Thyroid gland (tissue), 4 donors: ENCODE measurements at regions not wholly inside any gene's neighbourhood (a gene's known extent, or its start where the extent isn't known, plus 50 kb on each side); places are given as distances from the start of the nearest gene placed in this dataset.

Experiments
- DNase-seq, 2 donors: peaks; one replicate each; pipeline ENCODE4 v3.0.0-alpha.2; 2019
- H3K27ac ChIP-seq, 3 donors: fragments of 200-600 bp; sonication (generic); 1 replicate in 2 of 3; 2 replicates in 1 of 3; pipeline ENCODE4 v1.5.1; 2016 to 2019; ENCODE audit warnings: mild to moderate bottlenecking in 1 of 3, moderate library complexity in 1 of 3
- H3K27me3 ChIP-seq: fragments of 200-600 bp; sonication (generic); one replicate; pipeline ENCODE4 v1.5.1; 2019
- H3K36me3 ChIP-seq, 2 donors: fragments of 200-600 bp; sonication (generic); one replicate each; pipeline ENCODE4 v1.5.1; 2016 to 2019
- H3K4me1 ChIP-seq, 2 donors: fragments of 200-600 bp; sonication (generic); one replicate each; pipeline ENCODE4 v1.5.1; 2017 to 2019
- H3K4me3 ChIP-seq, 3 donors: fragments of 200-600 bp; sonication (generic); replicated peaks in 1 of 3; 1 replicate in 2 of 3; 2 replicates in 1 of 3; pipeline ENCODE4 v1.5.1; 2016; ENCODE audit warnings: mild to moderate bottlenecking in 1 of 3
- H3K9me3 ChIP-seq: fragments of 200-600 bp; sonication (generic); one replicate; pipeline ENCODE4 v1.5.1; 2017
- CTCF ChIP-seq, 6 experiments: fragments of 200-600 bp in 3 of 6; fragments of 450-650 bp in 3 of 6; sonication (generic) in 3 of 6; IDR thresholded peaks; one replicate each; pipeline ENCODE4 v1.5.1; 2016 to 2019; ENCODE audit warnings: antibody characterized with exemption in 6 of 6, mild to moderate bottlenecking in 2 of 6, inconsistent platforms in 1 of 6, moderate library complexity in 1 of 6
- POLR2A ChIP-seq, 2 donors: fragments of 450-650 bp; IDR thresholded peaks; one replicate each; pipeline ENCODE4 v1.6.1; 2017; ENCODE audit warnings: antibody characterized with exemption in 2 of 2, mild to moderate bottlenecking in 2 of 2, moderate library complexity in 1 of 2
- WGBS, 2 donors: methylation state at CpG; one replicate each; pipeline ENCODE4 v1.1.5; 2017; 5-methylcytosine and 5-hydroxymethylcytosine counted together
- intact Hi-C: fragments of 100-400 bp; cut with DNase I; formaldehyde crosslinking; loops from one replicate; pipeline ENCODE4 v1.15.1; 2023

GRCh38 chr12:126591533-126591932, 1526.3 kb downstream of the AACS start:
- DNase-seq, result no peak
- Histone ChIP-seq H3K27me3 (no peaks in the 10 kb centered on the region), H3K36me3 (no peaks in the 10 kb centered on the region), H3K4me1 (no peaks in the 10 kb centered on the region), H3K4me3 (no peak overlapping the region), H3K9me3 (no peaks in the 10 kb centered on the region), H3K27ac (no peak overlapping the region)
- 42 to 58% methylated on average over 2 of the region's 2 CpGs for WGBS, 2 donors
- intact Hi-C loops, result no loop called here
- no peak for TF ChIP-seq POLR2A (IDR thresholded peaks at IDR 0.05)
- TF ChIP-seq CTCF (IDR thresholded peaks at IDR 0.05), result no peak

GRCh38 chr12:126601184-126602170, 1536.2 kb downstream of the AACS start:
- Histone ChIP-seq H3K27me3 (no peaks in the 10 kb centered on the region), H3K36me3 (no peaks in the 10 kb centered on the region), H3K27ac (no peak overlapping the region), H3K4me3 (no peak overlapping the region), H3K4me1 (no peaks in the 10 kb centered on the region), H3K9me3 (no peaks in the 10 kb centered on the region)
- intact Hi-C loops, result no loop called here
- no peak for DNase-seq
- TF ChIP-seq POLR2A (IDR thresholded peaks at IDR 0.05) (no peak), CTCF (IDR thresholded peaks at IDR 0.05) (no peak)
- 67% methylated on average over 5 of the region's 5 CpGs for WGBS, 2 donors

- TF ChIP-seq CTCF (IDR thresholded peaks at IDR 0.05), result no peak
- intact Hi-C loops, result no loop called here
Measured at GRCh38 chr12:126602612-126603011, 1537.4 kb downstream of the AACS start.

GRCh38 chr12:126607157-126607556, 1541.9 kb downstream of the AACS start:
- DNase-seq, result no peak
- intact Hi-C loops, result no loop called here
- Histone ChIP-seq H3K27ac (no peak overlapping the region), H3K4me3 (no peak overlapping the region), H3K36me3 (no peaks in the 10 kb centered on the region), H3K27me3 (no peaks in the 10 kb centered on the region), H3K4me1 (no peaks in the 10 kb centered on the region), H3K9me3 (no peaks in the 10 kb centered on the region)
- TF ChIP-seq CTCF (IDR thresholded peaks at IDR 0.05), result no peak
- TF ChIP-seq POLR2A (IDR thresholded peaks at IDR 0.05), result no peak
- WGBS, 2 donors, result 38 to 54% methylated on average over 1 of the region's 1 CpG

More at GRCh38 chr12:126602612-126603011, 1537.4 kb downstream of the AACS start:
- Histone ChIP-seq H3K36me3 (no peaks in the 10 kb centered on the region), H3K27me3 (no peaks in the 10 kb centered on the region), H3K4me1 (no peaks in the 10 kb centered on the region), H3K27ac (no peak overlapping the region), H3K9me3 (no peaks in the 10 kb centered on the region), H3K4me3 (no peak overlapping the region)
- WGBS, 2 donors, result 70 to 76% methylated on average over 7 of the region's 7 CpGs
- DNase-seq, result no peak

- Histone ChIP-seq H3K4me1 (no peaks in the 10 kb centered on the region), H3K27ac (no peak overlapping the region)
Measured at GRCh38 chr12:126607867-126608266, 1542.6 kb downstream of the AACS start.

More at GRCh38 chr12:126607867-126608266, 1542.6 kb downstream of the AACS start:
- TF ChIP-seq POLR2A (IDR thresholded peaks at IDR 0.05), result no peak
- TF ChIP-seq CTCF (IDR thresholded peaks at IDR 0.05), result no peak
- intact Hi-C loops, result no loop called here
- H3K4me3 ChIP-seq, result no peak overlapping the region
- no peaks in the 10 kb centered on the region for H3K27me3 ChIP-seq
- no peak for DNase-seq
- no peaks in the 10 kb centered on the region for H3K9me3 ChIP-seq
- 20 to 23% methylated on average over 1 of the region's 1 CpG for WGBS, 2 donors
- no peaks in the 10 kb centered on the region for H3K36me3 ChIP-seq
